ENCODE measurements at regions not wholly inside any gene's neighbourhood (a gene's known extent, or its start where the extent isn't known, plus 50 kb on each side); places are given as distances from the start of the nearest gene placed in this dataset.

- ATAC-seq = no peak
- WGBS = 47% methylated on average over 7 of the region's 7 CpGs
Observed at GRCh38 chr3:34387826-34388564, 589.6 kb downstream of the PDCD6IP start.

GRCh38 chr3:34388830-34389229 lies 590.4 kb downstream of the PDCD6IP start:
- 51% methylated on average over 2 of the region's 2 CpGs for WGBS
- no peak overlapping the region for H3K27ac ChIP-seq (ENCODE audit: low read length)
- ATAC-seq = no peak
- no peaks in the 10 kb centered on the region for H3K9me3 ChIP-seq (ENCODE audit: control insufficient read depth, low read length)
- H3K4me3 ChIP-seq (ENCODE audit: low read length) = no peak overlapping the region
- no peaks in the 10 kb centered on the region for H3K27me3 ChIP-seq (ENCODE audit: control insufficient read depth, insufficient read depth)
- DNase-seq = no peak
- H3K4me1 ChIP-seq (ENCODE audit: control insufficient read depth, insufficient read depth, low read length) = no peaks in the 10 kb centered on the region
- intact Hi-C loops (cut with DNase I) = no loop called here

More at GRCh38 chr3:34387826-34388564, 589.6 kb downstream of the PDCD6IP start:
- Histone ChIP-seq H3K4me3 (ENCODE audit: low read length) (no peak overlapping the region), H3K9me3 (ENCODE audit: control insufficient read depth, low read length) (no peaks in the 10 kb centered on the region), H3K27me3 (ENCODE audit: control insufficient read depth, insufficient read depth) (no peaks in the 10 kb centered on the region), H3K27ac (ENCODE audit: low read length) (no peak overlapping the region), H3K4me1 (ENCODE audit: control insufficient read depth, insufficient read depth, low read length) (no peaks in the 10 kb centered on the region)
- intact Hi-C loops (cut with DNase I) = no loop called here
- no peak for DNase-seq

GRCh38 chr3:34394978-34395748 lies 596.7 kb downstream of the PDCD6IP start:
- Histone ChIP-seq H3K27me3 (ENCODE audit: control insufficient read depth, insufficient read depth) (no peaks in the 10 kb centered on the region), H3K27ac (ENCODE audit: low read length) (no peak overlapping the region), H3K4me3 (ENCODE audit: low read length) (no peak overlapping the region), H3K9me3 (ENCODE audit: control insufficient read depth, low read length) (no peaks in the 10 kb centered on the region), H3K4me1 (ENCODE audit: control insufficient read depth, insufficient read depth, low read length) (no peaks in the 10 kb centered on the region)
- intact Hi-C loops (cut with DNase I) = no loop called here
- ATAC-seq = no peak
- WGBS = 84% methylated on average over 2 of the region's 2 CpGs
- no peak for DNase-seq

- DNase-seq (no peak), ATAC-seq (no peak)
- no peak overlapping the region for H3K4me3 ChIP-seq (ENCODE audit: low read length)
- H3K4me1 ChIP-seq (ENCODE audit: control insufficient read depth, insufficient read depth, low read length) = no peaks in the 10 kb centered on the region
- no peaks in the 10 kb centered on the region for H3K27me3 ChIP-seq (ENCODE audit: control insufficient read depth, insufficient read depth)
- intact Hi-C loops (cut with DNase I) = no loop called here
- H3K9me3 ChIP-seq (ENCODE audit: control insufficient read depth, low read length) = no peaks in the 10 kb centered on the region
- 45% methylated on average over 1 of the region's 1 CpG for WGBS
- H3K27ac ChIP-seq (ENCODE audit: low read length) = no peak overlapping the region
Observed at GRCh38 chr3:34396288-34396687, 597.9 kb downstream of the PDCD6IP start.

GRCh38 chr3:34396956-34397355 lies 598.5 kb downstream of the PDCD6IP start:
- intact Hi-C loops (cut with DNase I) = no loop called here
- Histone ChIP-seq H3K27ac (ENCODE audit: low read length) (no peak overlapping the region), H3K9me3 (ENCODE audit: control insufficient read depth, low read length) (no peaks in the 10 kb centered on the region), H3K4me3 (ENCODE audit: low read length) (no peak overlapping the region), H3K27me3 (ENCODE audit: control insufficient read depth, insufficient read depth) (no peaks in the 10 kb centered on the region), H3K4me1 (ENCODE audit: control insufficient read depth, insufficient read depth, low read length) (no peaks in the 10 kb centered on the region)
- ATAC-seq (no peak), DNase-seq (no peak)

- Histone ChIP-seq H3K27me3 (ENCODE audit: control insufficient read depth, insufficient read depth) (no peaks in the 10 kb centered on the region), H3K27ac (ENCODE audit: low read length) (no peak overlapping the region), H3K9me3 (ENCODE audit: control insufficient read depth, low read length) (no peaks in the 10 kb centered on the region), H3K4me1 (ENCODE audit: control insufficient read depth, insufficient read depth, low read length) (no peaks in the 10 kb centered on the region), H3K4me3 (ENCODE audit: low read length) (no peak overlapping the region)
- WGBS = 91% methylated on average over 1 of the region's 1 CpG
- intact Hi-C loops (cut with DNase I) = no loop called here
- ATAC-seq (no peak), DNase-seq (no peak)
Observed at GRCh38 chr3:34399401-34399800, 601.0 kb downstream of the PDCD6IP start.

GRCh38 chr3:34405159-34405558 lies 606.7 kb downstream of the PDCD6IP start:
- DNase-seq = no peak
- intact Hi-C loops (cut with DNase I) = no loop called here
- WGBS = 53% methylated on average over 1 of the region's 1 CpG
- H3K9me3 ChIP-seq (ENCODE audit: control insufficient read depth, low read length) = no peaks in the 10 kb centered on the region
- ATAC-seq = no peak
- no peaks in the 10 kb centered on the region for H3K4me1 ChIP-seq (ENCODE audit: control insufficient read depth, insufficient read depth, low read length)
- no peaks in the 10 kb centered on the region for H3K27me3 ChIP-seq (ENCODE audit: control insufficient read depth, insufficient read depth)
- no peak overlapping the region for H3K4me3 ChIP-seq (ENCODE audit: low read length)
- no peak overlapping the region for H3K27ac ChIP-seq (ENCODE audit: low read length)

- H3K27me3 ChIP-seq (ENCODE audit: control insufficient read depth, insufficient read depth) = no peaks in the 10 kb centered on the region
- no peak overlapping the region for H3K4me3 ChIP-seq (ENCODE audit: low read length)
- no peak overlapping the region for H3K27ac ChIP-seq (ENCODE audit: low read length)
- intact Hi-C loops (cut with DNase I) = no loop called here
- no peak for ATAC-seq
- no peaks in the 10 kb centered on the region for H3K9me3 ChIP-seq (ENCODE audit: control insufficient read depth, low read length)
- whole genome bisulfite sequencing = 41% methylated on average over 1 of the region's 1 CpG
- no peak for DNase-seq
- H3K4me1 ChIP-seq (ENCODE audit: control insufficient read depth, insufficient read depth, low read length) = no peaks in the 10 kb centered on the region
Observed at GRCh38 chr3:34407281-34407680, 608.9 kb downstream of the PDCD6IP start.

- no peak overlapping the region for H3K27ac ChIP-seq (ENCODE audit: low read length)
- intact Hi-C loops (cut with DNase I) = no loop called here
- 94% methylated on average over 3 of the region's 3 CpGs for WGBS
- no peak overlapping the region for H3K4me3 ChIP-seq (ENCODE audit: low read length)
- H3K4me1 ChIP-seq (ENCODE audit: control insufficient read depth, insufficient read depth, low read length) = no peaks in the 10 kb centered on the region
- no peak for ATAC-seq
- H3K27me3 ChIP-seq (ENCODE audit: control insufficient read depth, insufficient read depth) = no peaks in the 10 kb centered on the region
- H3K9me3 ChIP-seq (ENCODE audit: control insufficient read depth, low read length) = no peaks in the 10 kb centered on the region
- no peak for DNase-seq
Observed at GRCh38 chr3:34408088-34408487, 609.7 kb downstream of the PDCD6IP start.

- no peak overlapping the region for H3K27ac ChIP-seq (ENCODE audit: low read length)
- H3K4me1 ChIP-seq (ENCODE audit: control insufficient read depth, insufficient read depth, low read length) = no peaks in the 10 kb centered on the region
- H3K4me3 ChIP-seq (ENCODE audit: low read length) = no peak overlapping the region
- intact Hi-C loops (cut with DNase I) = no loop called here
- 44% methylated on average over 1 of the region's 1 CpG for WGBS
- H3K27me3 ChIP-seq (ENCODE audit: control insufficient read depth, insufficient read depth) = no peaks in the 10 kb centered on the region
- ATAC-seq (peak; percentile 28 to 57), DNase-seq (no peak)
- H3K9me3 ChIP-seq (ENCODE audit: control insufficient read depth, low read length) = no peaks in the 10 kb centered on the region
Observed at GRCh38 chr3:34411596-34411995, 613.2 kb downstream of the PDCD6IP start.

- intact Hi-C loops (cut with DNase I) = no loop called here
- no peaks in the 10 kb centered on the region for H3K4me1 ChIP-seq (ENCODE audit: control insufficient read depth, insufficient read depth, low read length)
- DNase-seq (no peak), ATAC-seq (no peak)
- no peak overlapping the region for H3K27ac ChIP-seq (ENCODE audit: low read length)
- H3K4me3 ChIP-seq (ENCODE audit: low read length) = no peak overlapping the region
- no peaks in the 10 kb centered on the region for H3K27me3 ChIP-seq (ENCODE audit: control insufficient read depth, insufficient read depth)
- 83% methylated on average over 1 of the region's 1 CpG for WGBS
- no peaks in the 10 kb centered on the region for H3K9me3 ChIP-seq (ENCODE audit: control insufficient read depth, low read length)
Observed at GRCh38 chr3:34419801-34420200, 621.4 kb downstream of the PDCD6IP start.

All from right cardiac atrium (tissue), 5 donors.